GF-D8 (cell line): ENCODE measurements at regions not wholly inside any gene's neighbourhood (a gene's known extent, or its start where the extent isn't known, plus 50 kb on each side); places are given as distances from the start of the nearest gene placed in this dataset.

Experiments used
- DNase-seq: peaks from one replicate; lab custom pipeline; 2025; lab: John Stamatoyannopoulos, UW

- no peak for DNase-seq
Observed at GRCh38 chr22:27224485-27225374, 567.3 kb downstream of the MIAT start.

GRCh38 chr22:27226666-27227065 is 569.3 kb downstream of the MIAT start:
- no peak for DNase-seq

- DNase-seq, result no peak
Observed at GRCh38 chr22:27228771-27229170, 571.4 kb downstream of the MIAT start.

GRCh38 chr22:27230189-27230588 is 571.4 kb downstream of the MN1 start:
- no peak for DNase-seq

- no peak for DNase-seq
Observed at GRCh38 chr22:27231266-27231665, 570.3 kb downstream of the MN1 start.

- DNase-seq, result no peak
Observed at GRCh38 chr22:27232077-27232476, 569.5 kb downstream of the MN1 start.

GRCh38 chr22:27237080-27237741 is 564.3 kb downstream of the MN1 start:
- no peak for DNase-seq

- no peak for DNase-seq
Observed at GRCh38 chr22:27238935-27239510, 562.5 kb downstream of the MN1 start.

GRCh38 chr22:27239520-27239919 is 562.0 kb downstream of the MN1 start:
- no peak for DNase-seq

GRCh38 chr22:27240298-27241075 is 561.1 kb downstream of the MN1 start:
- DNase-seq, result no peak

- DNase-seq, result no peak
Observed at GRCh38 chr22:27241430-27242321, 559.9 kb downstream of the MN1 start.

- DNase-seq, result no peak
Observed at GRCh38 chr22:27242474-27242873, 559.1 kb downstream of the MN1 start.

- no peak for DNase-seq
Observed at GRCh38 chr22:27242917-27243589, 558.5 kb downstream of the MN1 start.

- DNase-seq, result no peak
Observed at GRCh38 chr22:27244328-27244727, 557.2 kb downstream of the MN1 start.

GRCh38 chr22:27245056-27245455 is 556.5 kb downstream of the MN1 start:
- no peak for DNase-seq

- no peak for DNase-seq
Observed at GRCh38 chr22:27246558-27246957, 555.0 kb downstream of the MN1 start.

- DNase-seq, result no peak
Observed at GRCh38 chr22:27247701-27248434, 553.7 kb downstream of the MN1 start.

GRCh38 chr22:27250418-27250817 is 551.1 kb downstream of the MN1 start:
- no peak for DNase-seq

- DNase-seq, result no peak
Observed at GRCh38 chr22:27250886-27251285, 550.7 kb downstream of the MN1 start.

- DNase-seq, result no peak
Observed at GRCh38 chr22:27251563-27251962, 550.0 kb downstream of the MN1 start.
